ENCODE measurements at regions not wholly inside any gene's neighbourhood (a gene's known extent, or its start where the extent isn't known, plus 50 kb on each side); places are given as distances from the start of the nearest gene placed in this dataset.

DNA sequence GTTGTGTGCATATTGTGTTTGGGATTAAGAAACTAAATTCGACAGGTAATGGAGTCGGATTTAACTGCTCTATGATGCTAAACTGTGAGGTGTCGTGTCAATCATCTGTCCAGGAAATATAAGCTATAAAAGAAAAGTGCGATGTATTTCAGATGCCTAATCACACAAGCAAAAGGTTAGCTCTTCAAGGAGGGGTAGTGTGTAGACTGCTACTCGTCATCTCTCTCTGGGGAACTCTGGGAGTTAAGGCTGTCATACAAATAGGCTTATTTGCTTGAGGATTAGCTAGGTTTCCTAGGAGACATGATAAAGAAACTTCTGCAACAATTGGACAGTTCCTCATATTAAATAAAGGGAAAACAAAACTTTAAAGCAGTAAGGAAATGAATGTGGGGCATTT is 462.1 kb downstream of the OLFM4 start:
- no peak for DNase-seq (ENCODE audit: low read depth, low spot score)
- no peak overlapping the region for H3K4me3 ChIP-seq (ENCODE audit: low read depth, low read length)
- TF ChIP-seq, protein P1, sequence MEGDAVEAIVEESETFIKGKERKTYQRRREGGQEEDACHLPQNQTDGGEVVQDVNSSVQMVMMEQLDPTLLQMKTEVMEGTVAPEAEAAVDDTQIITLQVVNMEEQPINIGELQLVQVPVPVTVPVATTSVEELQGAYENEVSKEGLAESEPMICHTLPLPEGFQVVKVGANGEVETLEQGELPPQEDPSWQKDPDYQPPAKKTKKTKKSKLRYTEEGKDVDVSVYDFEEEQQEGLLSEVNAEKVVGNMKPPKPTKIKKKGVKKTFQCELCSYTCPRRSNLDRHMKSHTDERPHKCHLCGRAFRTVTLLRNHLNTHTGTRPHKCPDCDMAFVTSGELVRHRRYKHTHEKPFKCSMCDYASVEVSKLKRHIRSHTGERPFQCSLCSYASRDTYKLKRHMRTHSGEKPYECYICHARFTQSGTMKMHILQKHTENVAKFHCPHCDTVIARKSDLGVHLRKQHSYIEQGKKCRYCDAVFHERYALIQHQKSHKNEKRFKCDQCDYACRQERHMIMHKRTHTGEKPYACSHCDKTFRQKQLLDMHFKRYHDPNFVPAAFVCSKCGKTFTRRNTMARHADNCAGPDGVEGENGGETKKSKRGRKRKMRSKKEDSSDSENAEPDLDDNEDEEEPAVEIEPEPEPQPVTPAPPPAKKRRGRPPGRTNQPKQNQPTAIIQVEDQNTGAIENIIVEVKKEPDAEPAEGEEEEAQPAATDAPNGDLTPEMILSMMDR (IDR thresholded peaks at IDR 0.05; ENCODE audit: low read depth, low read length), result no peak
- in situ Hi-C loops (cut with HindIII; ENCODE audit: low sequenced_read_pairs), result no loop called here

DNA sequence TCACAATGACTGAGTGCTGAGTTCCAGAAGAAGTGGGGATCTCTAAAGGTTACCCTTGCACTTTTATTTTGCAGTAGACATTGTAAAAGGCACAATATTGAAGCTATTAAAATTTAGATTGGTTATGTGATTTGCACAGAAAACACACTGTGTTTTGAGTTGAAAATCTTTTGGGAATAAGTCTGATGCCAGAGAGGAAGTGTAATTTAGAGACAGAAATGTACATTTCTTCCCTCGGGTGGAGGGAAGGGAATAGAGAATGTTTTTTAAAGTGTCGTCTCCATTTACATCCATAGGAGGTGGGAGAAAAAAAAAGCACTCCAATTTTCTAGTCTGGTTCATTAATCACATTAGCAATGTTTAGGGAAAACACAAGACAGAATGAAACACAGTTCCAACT is 465.8 kb downstream of the OLFM4 start:
- TF ChIP-seq, protein P1 (IDR thresholded peaks at IDR 0.05; ENCODE audit: low read depth, low read length), result no peak
- in situ Hi-C loops (cut with HindIII; ENCODE audit: low sequenced_read_pairs), result no loop called here
- DNase-seq (ENCODE audit: low read depth, low spot score), result no peak
- H3K4me3 ChIP-seq (ENCODE audit: low read depth, low read length), result no peak overlapping the region

DNA sequence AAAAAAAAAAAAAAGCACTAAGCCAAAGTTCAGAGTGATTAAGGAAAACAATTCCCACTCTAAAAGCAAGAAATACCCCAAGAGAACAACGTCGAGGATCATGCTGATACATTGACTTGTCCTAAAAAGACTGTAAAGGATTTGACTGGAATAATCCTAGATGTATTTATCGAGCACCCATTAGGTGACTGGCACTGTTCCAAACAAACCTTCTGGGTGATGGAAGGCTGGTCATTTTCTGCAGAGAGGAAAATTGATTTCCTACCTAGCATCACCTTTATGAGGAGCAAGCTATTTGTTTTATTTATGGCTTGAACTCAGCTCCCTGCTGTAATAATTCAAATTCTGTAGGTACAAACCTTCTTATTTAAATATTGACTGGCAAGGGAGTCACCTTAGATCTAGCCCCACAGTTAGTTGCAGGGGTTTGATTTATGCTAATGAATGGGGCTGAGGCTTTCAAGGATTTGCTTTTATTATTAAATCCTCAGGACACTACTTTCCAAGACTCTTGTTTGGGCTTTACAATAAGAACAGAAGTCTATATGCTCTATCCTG is 471.0 kb downstream of the OLFM4 start:
- DNase-seq (ENCODE audit: low read depth, low spot score), result no peak
- in situ Hi-C loops (cut with HindIII; ENCODE audit: low sequenced_read_pairs), result no loop called here
- TF ChIP-seq, protein P1 (IDR thresholded peaks at IDR 0.05; ENCODE audit: low read depth, low read length), result no peak

DNA sequence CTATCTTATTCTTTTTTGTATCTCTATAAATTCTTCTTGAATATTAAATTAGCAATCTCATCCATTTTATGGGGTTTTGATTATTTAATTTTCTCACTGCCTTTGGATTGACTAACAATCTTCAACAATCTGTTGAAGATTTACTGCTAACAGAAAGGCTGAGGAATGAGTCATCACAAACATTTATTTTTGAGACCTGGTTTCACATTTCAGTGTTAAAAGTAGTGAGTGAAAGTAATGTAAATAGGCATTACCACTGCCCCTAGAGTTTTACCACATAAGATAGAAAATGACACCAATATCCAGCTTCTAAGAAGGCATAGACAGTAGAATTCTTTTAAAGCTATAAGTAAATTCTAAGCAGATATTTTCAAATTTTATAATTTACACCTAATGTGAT is 472.8 kb downstream of the OLFM4 start:
- no peak overlapping the region for H3K4me3 ChIP-seq (ENCODE audit: low read depth, low read length)
- in situ Hi-C loops (cut with HindIII; ENCODE audit: low sequenced_read_pairs), result no loop called here
- no peak for DNase-seq (ENCODE audit: low read depth, low spot score)
- TF ChIP-seq, protein P1 (IDR thresholded peaks at IDR 0.05; ENCODE audit: low read depth, low read length), result no peak

More for the DNA sequence above, 471.0 kb downstream of the OLFM4 start:
- no peak overlapping the region for H3K4me3 ChIP-seq (ENCODE audit: low read depth, low read length)

DNA sequence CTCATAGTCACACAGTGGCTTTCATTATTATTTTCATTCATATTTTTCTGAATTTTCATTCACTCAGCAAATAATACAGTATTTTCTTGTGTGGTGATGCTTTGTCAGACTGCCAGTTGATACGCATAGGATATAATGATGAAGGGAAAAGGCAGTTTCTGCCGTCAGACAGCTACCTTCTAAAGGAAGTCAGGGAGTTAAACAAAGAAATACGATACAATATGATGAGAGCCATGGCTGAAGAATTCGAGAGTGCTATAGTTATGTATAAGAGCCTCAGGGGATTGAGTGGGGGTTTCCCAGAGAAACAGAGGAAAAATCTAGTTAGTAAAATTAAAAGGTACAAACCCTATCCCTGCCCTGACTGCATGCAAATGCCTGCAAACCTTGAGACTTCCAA is 479.1 kb downstream of the OLFM4 start:
- TF ChIP-seq, protein P1 (IDR thresholded peaks at IDR 0.05; ENCODE audit: low read depth, low read length), result no peak
- H3K4me3 ChIP-seq (ENCODE audit: low read depth, low read length), result no peak overlapping the region
- in situ Hi-C loops (cut with HindIII; ENCODE audit: low sequenced_read_pairs), result no loop called here
- no peak for DNase-seq (ENCODE audit: low read depth, low spot score)

DNA sequence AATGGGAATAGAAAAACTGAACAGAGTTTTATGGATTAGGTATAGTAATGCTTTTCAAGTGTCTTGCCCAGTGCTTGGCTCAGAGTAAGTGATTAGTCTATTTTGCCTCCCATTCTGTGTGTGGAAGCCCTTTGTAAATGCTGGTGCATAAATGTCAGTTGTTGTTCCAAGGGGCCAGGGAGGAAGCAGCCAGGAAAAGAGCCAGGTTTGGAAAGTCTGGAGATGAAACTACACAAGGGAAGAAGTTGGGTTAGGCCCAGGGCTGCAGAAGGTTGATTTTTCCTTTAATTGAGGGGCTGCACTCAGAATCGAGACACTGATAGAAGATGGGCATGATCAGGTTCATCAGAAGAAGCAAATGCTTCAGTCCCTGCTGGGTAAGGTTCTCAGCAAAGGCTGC is 484.0 kb downstream of the OLFM4 start:
- H3K4me3 ChIP-seq (ENCODE audit: low read depth, low read length), result no peak overlapping the region
- in situ Hi-C loops (cut with HindIII; ENCODE audit: low sequenced_read_pairs), result no loop called here
- TF ChIP-seq, protein P1 (IDR thresholded peaks at IDR 0.05; ENCODE audit: low read depth, low read length), result no peak
- DNase-seq (ENCODE audit: low read depth, low spot score), result no peak

DNA sequence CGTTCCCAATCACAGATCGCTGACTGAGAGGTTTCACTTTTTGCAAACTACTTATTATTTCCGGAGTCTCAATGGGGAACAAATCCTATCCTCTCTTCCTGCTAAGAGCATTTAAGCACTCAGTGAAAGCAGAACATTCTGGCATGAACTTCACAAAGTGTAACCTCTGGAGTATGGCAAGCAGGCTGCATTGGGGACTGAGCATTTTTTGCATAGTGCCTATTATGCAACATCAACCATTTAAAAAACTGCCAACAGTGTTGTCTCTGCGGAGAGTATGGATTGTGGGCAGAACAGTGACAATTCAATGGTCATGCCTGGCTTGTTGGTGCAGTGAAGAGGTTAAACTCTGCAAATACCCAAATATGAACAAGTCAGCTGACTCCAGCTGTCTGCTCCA is 484.6 kb downstream of the OLFM4 start:
- H3K4me3 ChIP-seq (ENCODE audit: low read depth, low read length), result no peak overlapping the region
- DNase-seq (ENCODE audit: low read depth, low spot score), result no peak
- in situ Hi-C loops (cut with HindIII; ENCODE audit: low sequenced_read_pairs), result no loop called here
- TF ChIP-seq, protein P1 (IDR thresholded peaks at IDR 0.05; ENCODE audit: low read depth, low read length), result no peak
